ENCODE measurements at regions not wholly inside any gene's neighbourhood (a gene's known extent, or its start where the extent isn't known, plus 50 kb on each side); places are given as distances from the start of the nearest gene placed in this dataset.

GRCh38 chr4:89166971-89167475, 55.7 kb downstream of the TIGD2 start:
- no peak for ATAC-seq
- intact Hi-C loops (cut with DNase I, micrococcal nuclease) = no loop called here

DNA sequence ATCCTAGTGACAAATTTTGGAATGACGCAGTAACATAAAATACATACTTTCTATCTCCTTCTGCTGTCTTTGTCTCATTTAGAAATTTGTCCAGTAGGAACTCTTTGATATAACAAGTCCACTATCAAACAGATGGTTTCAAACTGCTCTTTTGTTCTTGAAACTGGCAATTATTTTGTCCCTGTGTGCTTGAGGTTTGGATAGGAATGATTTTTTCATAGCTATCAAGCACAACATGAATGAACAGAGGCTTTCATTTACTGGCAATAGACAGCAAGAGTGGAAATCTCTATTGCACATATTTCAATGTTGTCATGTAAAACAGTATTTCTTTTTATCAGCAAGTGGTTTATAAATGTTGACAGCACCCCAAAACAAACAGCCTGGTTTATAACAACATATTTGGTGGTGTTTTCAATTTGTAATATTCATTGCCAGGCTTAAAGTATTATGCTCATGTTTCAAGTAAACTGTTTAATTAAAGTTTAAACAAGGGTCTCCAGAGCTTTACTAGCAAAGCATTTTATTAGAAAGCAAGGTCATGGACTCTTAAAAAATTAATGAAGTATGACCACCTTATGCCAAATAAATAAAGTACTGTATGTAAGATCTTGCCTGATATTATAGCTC, 60.0 kb downstream of the TIGD2 start:
- Mint-ChIP-seq H3K4me1 (no peaks in the 10 kb centered on the region), H3K36me3 (ENCODE audit: low read depth) (no peaks in the 10 kb centered on the region), H3K9me3 (ENCODE audit: low read depth) (no peaks in the 10 kb centered on the region), H3K27ac (no peak overlapping the region), H3K4me3 (no peak overlapping the region), H3K27me3 (peaks cover 5% of the 10 kb centered on the region)
- DNase-seq (no peak), ATAC-seq (no peak)
- CTCF ChIA-PET = interaction anchor here (0.7 to 2.2 kb wide), 4 partner anchors 10 to 93 kb away, joined by 3 to 6 read pairs (median 4); no protein-coding TSS in a partner anchor
- intact Hi-C loops (cut with DNase I, micrococcal nuclease) = no loop called here
- POLR2A ChIA-PET = no interaction called here

More at GRCh38 chr4:89166971-89167475, 55.7 kb downstream of the TIGD2 start:
- Mint-ChIP-seq H3K27ac (no peak overlapping the region), H3K27me3 (peaks cover 5% of the 10 kb centered on the region), H3K9me3 (ENCODE audit: low read depth) (no peaks in the 10 kb centered on the region), H3K4me1 (no peaks in the 10 kb centered on the region), H3K4me3 (no peak overlapping the region), H3K36me3 (ENCODE audit: low read depth) (no peaks in the 10 kb centered on the region)
- no peak for DNase-seq
- POLR2A ChIA-PET = interaction anchor here (0.7 kb wide), 1 partner anchor 10 kb away, joined by 4 read pairs; no protein-coding TSS in a partner anchor
- CTCF ChIA-PET = no interaction called here

- intact Hi-C loops (cut with DNase I, micrococcal nuclease) = no loop called here
- H3K4me3 Mint-ChIP-seq = no peak overlapping the region
- ATAC-seq = no peak
These were observed 61.5 kb downstream of the TIGD2 start for GRCh38 chr4:89172865-89173264.

DNA sequence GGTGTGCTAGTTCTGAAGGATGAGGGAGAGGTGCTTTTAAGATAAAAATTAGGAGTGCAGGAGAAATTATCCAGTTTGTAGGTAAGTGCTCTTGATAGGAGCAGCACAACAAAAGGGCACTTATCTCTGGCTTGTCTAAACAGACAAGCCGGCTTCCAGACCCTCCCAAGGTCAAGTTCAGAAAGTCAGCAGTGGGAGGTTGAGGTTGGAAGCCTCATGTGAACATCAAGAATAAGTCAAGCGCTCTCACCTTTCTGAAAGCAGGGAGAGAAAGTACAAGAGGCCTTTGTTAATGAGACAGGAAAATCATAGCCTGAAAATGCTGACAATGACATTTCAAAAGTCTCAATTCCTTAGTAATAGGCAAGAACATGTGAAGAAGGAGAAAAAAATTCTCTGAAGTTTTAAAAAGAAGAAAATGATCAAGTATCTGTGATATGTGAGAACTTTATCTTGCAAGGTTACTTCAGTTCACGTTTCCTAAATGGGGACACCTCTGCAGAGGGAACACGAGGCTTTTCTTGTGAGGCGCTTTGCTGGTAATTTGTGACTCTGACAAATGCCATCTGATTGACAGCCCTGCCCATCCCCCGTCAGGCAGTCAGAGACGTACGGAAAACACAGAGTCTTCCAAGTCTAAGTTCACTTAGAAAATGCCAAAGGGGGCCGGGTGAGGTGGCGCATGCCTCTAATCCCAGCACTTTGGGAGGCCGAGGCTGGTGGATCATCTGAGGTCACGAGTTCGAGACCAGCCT, 62.2 kb downstream of the TIGD2 start:
- no peak overlapping the region for H3K4me3 Mint-ChIP-seq
- ATAC-seq (no peak), DNase-seq (no peak)
- H3K27ac Mint-ChIP-seq = no peak overlapping the region
- ChIA-PET POLR2A (no interaction called here), CTCF (interaction anchor here (0.7 kb wide), 1 partner anchor 181 kb away, joined by 3 read pairs; no protein-coding TSS in a partner anchor)
- no peaks in the 10 kb centered on the region for H3K36me3 Mint-ChIP-seq (ENCODE audit: low read depth)
- no peaks in the 10 kb centered on the region for H3K4me1 Mint-ChIP-seq
- H3K27me3 Mint-ChIP-seq = peaks cover 3% of the 10 kb centered on the region
- H3K9me3 Mint-ChIP-seq (ENCODE audit: low read depth) = no peaks in the 10 kb centered on the region
- intact Hi-C loops (cut with DNase I, micrococcal nuclease) = no loop called here

More at GRCh38 chr4:89172865-89173264, 61.5 kb downstream of the TIGD2 start:
- peaks cover 4% of the 10 kb centered on the region for H3K27me3 Mint-ChIP-seq
- no peaks in the 10 kb centered on the region for H3K4me1 Mint-ChIP-seq
- no peak overlapping the region for H3K27ac Mint-ChIP-seq
- H3K36me3 Mint-ChIP-seq (ENCODE audit: low read depth) = no peaks in the 10 kb centered on the region
- ChIA-PET CTCF (interaction anchor here (0.7 to 2.2 kb wide), 2 partner anchors 13 to 180 kb away, joined by 3 to 6 read pairs; no protein-coding TSS in a partner anchor), POLR2A (no interaction called here)
- no peaks in the 10 kb centered on the region for H3K9me3 Mint-ChIP-seq (ENCODE audit: low read depth)
- DNase-seq = no peak

DNA sequence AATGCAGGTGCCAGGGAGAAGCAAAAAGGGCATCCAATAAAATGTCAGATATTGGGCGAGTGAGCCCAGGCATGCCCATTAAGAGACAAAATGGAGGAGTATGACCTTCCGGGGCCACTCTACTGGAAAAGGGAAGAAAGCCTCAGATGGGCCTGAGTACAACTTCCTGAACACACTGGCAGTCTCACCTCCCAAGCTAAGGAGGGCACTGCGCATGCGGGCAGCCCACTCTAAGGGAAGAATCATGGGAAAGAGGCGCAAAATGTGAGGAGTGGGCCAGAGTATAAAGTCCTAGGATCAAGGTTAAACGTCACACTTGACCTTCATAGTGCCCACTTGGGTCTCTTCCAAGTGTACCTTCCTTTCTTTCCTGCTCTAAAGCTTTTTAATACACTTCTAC, 63.5 kb downstream of the TIGD2 start:
- Mint-ChIP-seq H3K4me1 (no peaks in the 10 kb centered on the region), H3K27me3 (peaks cover 3% of the 10 kb centered on the region), H3K9me3 (ENCODE audit: low read depth) (no peaks in the 10 kb centered on the region), H3K36me3 (ENCODE audit: low read depth) (no peaks in the 10 kb centered on the region), H3K27ac (no peak overlapping the region), H3K4me3 (no peak overlapping the region)
- CTCF ChIA-PET = no interaction called here
- POLR2A ChIA-PET = no interaction called here
- intact Hi-C loops (cut with DNase I, micrococcal nuclease) = no loop called here
- no peak for ATAC-seq
- no peak for DNase-seq

GRCh38 chr4:89175611-89176010, 64.3 kb downstream of the TIGD2 start:
- CTCF ChIA-PET = no interaction called here
- intact Hi-C loops (cut with DNase I, micrococcal nuclease) = no loop called here

GRCh38 chr4:89177807-89178206, 66.5 kb downstream of the TIGD2 start:
- Mint-ChIP-seq H3K27me3 (peaks cover 3% of the 10 kb centered on the region), H3K27ac (no peak overlapping the region), H3K9me3 (ENCODE audit: low read depth) (no peaks in the 10 kb centered on the region), H3K4me3 (no peak overlapping the region), H3K36me3 (ENCODE audit: low read depth) (no peaks in the 10 kb centered on the region), H3K4me1 (no peaks in the 10 kb centered on the region)
- ChIA-PET CTCF (interaction anchor here (0.7 kb wide), 1 partner anchor 77 kb away, joined by 3 read pairs; no protein-coding TSS in a partner anchor), POLR2A (interaction anchor here (0.6 kb wide), 1 partner anchor 123 kb away, joined by 3 read pairs; no protein-coding TSS in a partner anchor)
- ATAC-seq = peak; percentile 60
- no peak for DNase-seq
- intact Hi-C loops (cut with DNase I, micrococcal nuclease) = no loop called here

More at GRCh38 chr4:89175611-89176010, 64.3 kb downstream of the TIGD2 start:
- DNase-seq (no peak), ATAC-seq (no peak)
- no peaks in the 10 kb centered on the region for H3K4me1 Mint-ChIP-seq
- no peak overlapping the region for H3K27ac Mint-ChIP-seq
- H3K36me3 Mint-ChIP-seq (ENCODE audit: low read depth) = no peaks in the 10 kb centered on the region
- H3K27me3 Mint-ChIP-seq = peaks cover 3% of the 10 kb centered on the region
- H3K4me3 Mint-ChIP-seq = no peak overlapping the region
- POLR2A ChIA-PET = no interaction called here
- no peaks in the 10 kb centered on the region for H3K9me3 Mint-ChIP-seq (ENCODE audit: low read depth)

GRCh38 chr4:89184407-89184806, 73.1 kb downstream of the TIGD2 start:
- ChIA-PET POLR2A (no interaction called here), CTCF (no interaction called here)
- Mint-ChIP-seq H3K9me3 (ENCODE audit: low read depth) (no peaks in the 10 kb centered on the region), H3K36me3 (ENCODE audit: low read depth) (no peaks in the 10 kb centered on the region), H3K27me3 (peaks cover 7% of the 10 kb centered on the region), H3K27ac (no peak overlapping the region), H3K4me1 (no peaks in the 10 kb centered on the region), H3K4me3 (no peak overlapping the region)
- DNase-seq (no peak), ATAC-seq (no peak)
- intact Hi-C loops (cut with DNase I, micrococcal nuclease) = no loop called here
